ENCODE measurements at regions not wholly inside any gene's neighbourhood (a gene's known extent, or its start where the extent isn't known, plus 50 kb on each side); places are given as distances from the start of the nearest gene placed in this dataset.
A peak's percentile ranks its signal among the peaks of the same experiment; 100 is the strongest.

GRCh38 chr13:53198017-53198416 lies 169.4 kb downstream of the OLFM4 start:
- in situ Hi-C loops (cut with MboI; ENCODE audit: low pct_unique_long_range_greater_than_20kb, low sequenced_read_pairs), result no loop called here
- DNase-seq, result no peak

- in situ Hi-C loops (cut with MboI; ENCODE audit: low pct_unique_long_range_greater_than_20kb, low sequenced_read_pairs), result no loop called here
- no peak for DNase-seq
These were observed 170.1 kb downstream of the OLFM4 start for GRCh38 chr13:53198736-53199135.

GRCh38 chr13:53200075-53200474 lies 171.5 kb downstream of the OLFM4 start:
- in situ Hi-C loops (cut with MboI; ENCODE audit: low pct_unique_long_range_greater_than_20kb, low sequenced_read_pairs), result no loop called here
- no peak for DNase-seq

DNA sequence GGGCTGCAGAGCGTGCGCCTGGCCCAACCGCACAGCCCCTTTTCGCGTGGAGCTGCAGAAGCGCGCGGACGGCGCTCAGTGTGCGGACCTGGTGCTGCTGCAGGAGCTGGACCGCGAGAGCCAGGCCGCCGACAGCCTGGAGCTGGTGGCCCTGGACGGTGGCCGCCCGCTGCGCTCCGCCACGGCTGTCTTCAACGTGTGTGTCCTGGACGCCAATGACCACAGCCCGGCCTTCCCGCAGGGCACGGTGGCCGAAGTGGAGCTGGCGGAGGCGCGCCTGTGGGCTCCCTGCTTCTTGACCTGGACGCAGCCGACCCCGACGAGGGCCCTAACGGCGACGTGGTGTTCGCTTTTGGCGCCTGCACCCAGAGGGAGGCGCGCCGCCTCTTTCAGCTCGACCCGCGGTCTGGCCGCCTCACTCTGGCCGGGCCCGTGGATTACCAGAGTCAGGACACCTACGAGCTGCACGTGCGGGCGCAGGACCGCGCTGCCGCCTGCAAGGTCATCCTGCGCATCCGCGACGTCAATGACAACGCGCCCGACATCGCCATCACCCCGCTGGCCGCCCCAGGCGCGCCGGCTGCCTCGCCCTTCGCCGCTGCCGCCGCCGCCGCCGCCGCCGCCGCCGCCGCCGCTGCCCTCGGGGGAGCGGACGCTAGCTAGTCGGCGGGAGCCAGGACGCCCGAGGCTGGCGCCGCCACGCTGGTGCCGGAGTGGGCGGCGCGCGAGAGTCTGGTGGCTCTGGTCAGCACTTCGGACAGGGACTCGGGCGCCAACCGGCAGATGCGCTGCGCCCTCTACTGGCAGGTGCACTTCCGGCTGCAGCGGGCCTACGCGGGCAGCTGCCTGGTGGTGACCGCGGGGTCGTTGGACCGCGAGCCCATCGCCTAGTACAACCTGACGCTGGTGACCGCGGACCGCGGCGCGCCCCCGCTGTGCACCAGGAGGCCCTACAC lies 172.2 kb downstream of the OLFM4 start:
- DNase-seq, result no peak
- in situ Hi-C loops (cut with MboI; ENCODE audit: low pct_unique_long_range_greater_than_20kb, low sequenced_read_pairs), result no loop called here

- DNase-seq, result no peak
- in situ Hi-C loops (cut with MboI; ENCODE audit: low pct_unique_long_range_greater_than_20kb, low sequenced_read_pairs), result no loop called here
These were observed 173.0 kb downstream of the OLFM4 start for GRCh38 chr13:53201454-53202225.

- in situ Hi-C loops (cut with MboI; ENCODE audit: low pct_unique_long_range_greater_than_20kb, low sequenced_read_pairs), result no loop called here
- no peak for DNase-seq
These were observed 176.0 kb downstream of the OLFM4 start for GRCh38 chr13:53204598-53204997.

GRCh38 chr13:53206455-53206854 lies 177.8 kb downstream of the OLFM4 start:
- in situ Hi-C loops (cut with MboI; ENCODE audit: low pct_unique_long_range_greater_than_20kb, low sequenced_read_pairs), result no loop called here
- peak; percentile 4 for DNase-seq

DNA sequence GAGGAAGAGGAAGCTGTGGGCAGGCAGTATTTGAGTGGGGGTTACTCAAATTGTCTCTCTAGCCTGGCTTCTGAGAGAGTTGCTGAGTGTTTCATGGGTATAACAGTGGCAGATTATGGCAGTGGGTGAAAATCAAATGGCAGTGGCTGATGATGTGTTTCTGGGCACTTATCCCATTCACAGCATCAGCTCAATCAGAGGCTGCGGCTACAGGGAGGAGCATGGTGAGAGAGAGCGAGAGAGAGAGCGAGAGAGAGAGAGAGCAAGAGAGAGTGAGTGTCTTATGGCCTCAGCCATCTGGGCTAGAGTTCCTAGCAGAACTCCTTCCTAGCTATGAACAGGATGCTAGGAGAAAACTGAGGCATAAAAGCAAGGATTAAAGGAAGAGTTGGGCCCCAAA lies 178.9 kb downstream of the OLFM4 start:
- in situ Hi-C loops (cut with MboI; ENCODE audit: low pct_unique_long_range_greater_than_20kb, low sequenced_read_pairs), result no loop called here
- no peak for DNase-seq

DNA sequence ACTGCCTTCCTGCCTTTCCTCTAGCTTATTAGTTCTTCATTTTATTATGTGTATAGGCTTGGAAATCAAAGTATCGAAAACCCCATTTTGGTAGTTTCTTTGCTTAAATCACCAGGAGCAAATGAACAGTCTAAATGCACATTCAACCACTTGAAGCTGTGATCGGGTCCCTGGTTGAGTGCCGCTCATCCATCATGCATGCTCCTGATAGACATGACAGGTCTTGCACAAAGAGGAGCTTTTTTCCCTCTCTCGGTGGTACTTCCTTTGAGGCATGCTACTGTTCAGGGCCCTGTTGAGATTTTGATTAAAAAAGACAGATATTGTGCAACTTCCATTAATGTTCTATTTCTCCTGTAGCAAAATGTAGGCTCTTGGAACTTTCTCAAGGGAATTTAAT lies 185.8 kb downstream of the OLFM4 start:
- no peak for DNase-seq
- in situ Hi-C loops (cut with MboI; ENCODE audit: low pct_unique_long_range_greater_than_20kb, low sequenced_read_pairs), result no loop called here

DNA sequence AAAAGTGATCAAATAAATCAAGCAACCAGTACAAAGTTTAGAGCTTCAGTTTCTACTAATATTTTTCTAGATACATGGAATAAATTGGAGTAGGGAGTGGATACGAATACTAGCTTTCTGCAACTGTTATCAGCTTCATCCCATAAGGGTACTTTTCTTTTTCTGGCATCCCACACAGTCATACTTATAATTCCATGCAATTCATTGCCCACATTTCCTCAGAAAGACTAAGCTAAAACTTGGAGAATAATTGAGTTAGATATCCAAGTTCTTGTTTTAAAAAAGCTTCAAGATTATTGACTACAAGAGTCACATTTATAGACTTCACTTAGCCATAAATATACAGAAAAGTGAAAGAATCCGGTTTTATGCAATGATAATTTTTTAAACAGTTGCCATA lies 186.9 kb downstream of the OLFM4 start:
- no peak for DNase-seq
- in situ Hi-C loops (cut with MboI; ENCODE audit: low pct_unique_long_range_greater_than_20kb, low sequenced_read_pairs), result no loop called here

- in situ Hi-C loops (cut with MboI; ENCODE audit: low pct_unique_long_range_greater_than_20kb, low sequenced_read_pairs), result no loop called here
These were observed 188.2 kb downstream of the OLFM4 start for GRCh38 chr13:53216773-53217172.

DNA sequence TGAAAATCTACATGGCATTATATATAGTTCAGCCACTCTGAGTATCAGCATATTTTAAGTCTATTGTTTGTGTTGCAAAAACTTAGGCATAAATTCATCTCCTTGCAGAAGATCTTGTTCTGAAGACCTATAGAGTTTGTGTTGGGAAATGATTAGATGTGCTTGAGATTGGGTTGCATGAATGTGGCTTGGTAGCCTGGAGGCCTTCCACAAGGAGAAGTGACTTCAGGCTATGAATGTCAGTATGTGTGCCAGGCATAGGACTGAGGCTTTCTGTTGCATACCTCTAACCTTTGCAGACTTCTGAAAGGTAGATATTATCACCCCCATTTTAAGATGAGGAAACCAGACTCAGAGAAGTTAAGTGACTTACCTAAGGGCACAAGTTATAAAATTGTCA lies 188.6 kb downstream of the OLFM4 start:
- in situ Hi-C loops (cut with MboI; ENCODE audit: low pct_unique_long_range_greater_than_20kb, low sequenced_read_pairs), result no loop called here
- no peak for DNase-seq

More at GRCh38 chr13:53216773-53217172, 188.2 kb downstream of the OLFM4 start:
- no peak for DNase-seq

DNA sequence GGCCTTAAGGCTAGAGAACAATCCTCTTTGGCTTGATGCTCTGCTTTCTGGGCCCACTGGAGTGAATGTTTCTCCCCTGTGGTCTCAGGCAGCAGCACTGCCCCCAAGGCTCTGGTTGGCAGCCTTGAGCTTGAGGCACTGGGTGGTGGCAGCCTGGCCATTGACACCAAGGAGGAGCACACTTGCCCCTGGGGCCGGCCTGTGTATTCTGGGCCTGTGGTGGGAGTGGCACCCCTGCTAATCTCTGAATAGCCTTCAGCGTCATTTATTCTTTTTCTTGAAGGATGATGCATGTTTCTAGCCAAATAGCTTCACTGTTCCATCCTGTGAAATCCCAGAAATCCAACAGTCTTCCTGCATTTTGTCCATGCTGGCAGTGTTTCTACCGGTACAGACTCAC lies 191.4 kb downstream of the OLFM4 start:
- no peak for DNase-seq
- in situ Hi-C loops (cut with MboI; ENCODE audit: low pct_unique_long_range_greater_than_20kb, low sequenced_read_pairs), result no loop called here

- in situ Hi-C loops (cut with MboI; ENCODE audit: low pct_unique_long_range_greater_than_20kb, low sequenced_read_pairs), result no loop called here
- no peak for DNase-seq
These were observed 209.1 kb downstream of the OLFM4 start for GRCh38 chr13:53237696-53238095.

DNA sequence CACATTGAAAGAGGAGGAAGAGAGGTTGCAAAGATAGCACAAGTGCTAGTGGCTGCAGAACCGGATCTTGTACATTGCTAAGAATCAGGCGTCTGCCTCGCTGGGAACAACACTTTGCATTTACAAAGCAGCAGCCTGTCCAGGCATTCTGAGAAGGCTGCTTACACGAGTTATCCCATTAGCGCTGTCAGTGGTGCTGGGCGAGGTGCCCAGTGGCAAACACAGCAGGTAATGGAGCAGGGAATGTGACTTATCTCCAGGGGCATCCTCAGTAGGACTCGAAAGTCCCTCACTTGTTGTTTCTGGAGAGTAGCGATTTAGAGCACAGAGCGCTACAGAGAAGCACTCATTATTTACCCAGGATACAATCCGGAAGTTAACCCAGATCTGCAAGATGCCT lies 209.6 kb downstream of the OLFM4 start:
- DNase-seq, result no peak
- in situ Hi-C loops (cut with MboI; ENCODE audit: low pct_unique_long_range_greater_than_20kb, low sequenced_read_pairs), result no loop called here

DNA sequence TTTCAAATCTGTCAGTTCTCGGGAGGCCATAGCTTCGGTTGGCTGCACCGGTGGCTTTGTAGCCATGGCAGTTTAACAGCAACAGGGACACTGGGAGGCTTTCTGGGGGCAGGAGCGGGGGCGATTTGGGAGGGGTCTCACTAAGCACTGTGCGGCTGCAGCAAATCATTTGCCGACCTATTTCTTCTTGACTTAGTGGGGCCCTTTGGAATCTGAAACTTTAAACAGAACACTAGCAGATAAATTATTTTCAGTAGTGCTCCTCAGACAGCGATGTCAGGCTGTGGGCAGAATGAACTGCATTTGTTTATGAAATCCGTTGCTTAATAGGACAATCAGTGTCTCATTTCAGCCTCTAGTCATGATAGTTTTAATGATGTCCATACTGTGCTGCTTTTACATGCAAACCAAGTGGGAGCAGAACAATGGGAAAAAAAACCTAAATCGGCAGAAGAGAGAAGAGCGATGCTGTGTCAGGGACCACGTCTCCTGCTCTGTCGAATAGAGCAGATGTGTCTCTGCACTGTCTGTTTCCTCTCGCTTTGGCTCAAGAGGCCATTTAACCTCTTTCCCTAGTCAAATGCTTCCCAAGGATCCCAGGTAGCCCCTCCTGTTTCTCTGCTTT lies 211.9 kb downstream of the OLFM4 start:
- DNase-seq, result no peak
- in situ Hi-C loops (cut with MboI; ENCODE audit: low pct_unique_long_range_greater_than_20kb, low sequenced_read_pairs), result no loop called here

DNA sequence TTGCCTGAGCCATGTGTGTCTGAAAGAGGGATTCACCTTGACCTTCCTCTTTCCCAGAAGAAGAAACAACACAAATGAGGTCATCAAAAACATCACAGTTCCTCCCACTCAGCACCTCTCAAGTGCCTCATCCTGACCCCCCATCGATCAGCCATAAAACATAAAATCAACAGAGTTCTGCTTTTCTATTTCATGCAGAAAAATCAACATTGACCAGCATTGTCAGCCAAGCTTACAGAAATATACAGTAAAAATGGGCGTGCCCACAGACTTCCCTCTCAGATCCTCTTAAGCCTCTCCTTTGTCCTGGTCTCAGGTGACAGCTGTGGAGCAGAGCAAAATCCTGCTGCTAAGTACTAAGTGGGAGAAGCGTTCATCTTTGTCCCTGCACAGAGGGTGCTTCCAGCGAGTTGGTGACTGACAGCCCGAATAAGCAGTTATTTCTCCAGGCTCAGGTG lies 213.3 kb downstream of the OLFM4 start:
- in situ Hi-C loops (cut with MboI; ENCODE audit: low pct_unique_long_range_greater_than_20kb, low sequenced_read_pairs), result no loop called here
- peak; percentile 3 for DNase-seq

DNA sequence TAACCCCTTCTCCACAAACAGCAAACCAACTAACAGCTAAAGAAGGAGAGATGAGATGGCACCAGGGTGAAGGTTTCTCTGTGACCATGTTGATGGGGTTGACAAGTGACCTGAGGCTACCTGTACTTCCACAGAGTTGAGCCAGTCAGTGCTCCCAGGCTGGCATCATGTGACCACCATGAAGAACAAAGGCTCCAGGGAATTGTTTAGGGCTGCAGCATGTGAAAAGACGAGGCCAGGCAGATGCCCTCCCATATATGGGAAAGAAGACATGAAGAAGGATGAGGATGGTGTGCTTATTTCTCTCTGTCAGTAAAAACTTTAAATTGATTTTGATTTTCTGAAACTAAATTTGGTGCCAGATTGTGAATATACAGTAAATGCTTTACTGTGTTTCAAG lies 220.6 kb downstream of the OLFM4 start:
- in situ Hi-C loops (cut with MboI; ENCODE audit: low pct_unique_long_range_greater_than_20kb, low sequenced_read_pairs), result no loop called here
- no peak for DNase-seq

DNA sequence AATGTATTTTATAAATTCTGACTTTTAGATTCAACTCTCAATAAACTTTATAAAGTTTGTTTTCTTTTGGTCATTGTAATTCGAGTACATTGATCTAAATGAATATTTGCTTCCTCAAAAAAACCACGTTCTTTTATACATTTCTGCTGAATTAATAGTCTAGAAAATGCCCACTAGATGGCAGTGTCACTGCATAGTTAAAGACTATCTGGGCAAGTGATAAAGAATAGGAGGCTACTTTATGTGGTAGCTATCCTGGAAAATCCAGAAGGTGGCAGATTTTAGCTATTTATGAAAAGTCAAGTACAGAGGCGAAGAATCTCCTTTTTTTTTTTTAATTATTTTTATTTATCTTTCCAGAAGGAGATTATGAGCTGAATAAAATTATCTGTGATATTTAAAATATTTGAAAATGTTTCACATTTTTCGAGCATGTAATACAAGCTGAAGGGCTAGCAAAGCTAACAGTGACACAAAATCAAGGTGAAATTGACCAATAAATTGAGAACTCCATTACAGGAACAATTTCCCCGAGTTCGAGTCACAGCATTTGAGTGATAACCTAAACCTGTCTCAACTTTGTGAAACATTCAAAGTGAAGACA lies 221.8 kb downstream of the OLFM4 start:
- DNase-seq, result peak; percentile 80
- in situ Hi-C loops (cut with MboI; ENCODE audit: low pct_unique_long_range_greater_than_20kb, low sequenced_read_pairs), result no loop called here

Measured in KBM-7 (cell line).